HCT116 (cell line): ENCODE measurements at regions not wholly inside any gene's neighbourhood (a gene's known extent, or its start where the extent isn't known, plus 50 kb on each side); places are given as distances from the start of the nearest gene placed in this dataset.

Source experiments
- ATAC-seq: fragments of 200-7000 bp; cut with Tn5 transposase; 2 replicates; pipeline ENCODE4 v1.9.1; 2020; ENCODE audit warnings: mild to moderate bottlenecking, moderate library complexity
- BruUV-seq: library from RNA; stranded (reverse); fragments of 400-500 nt; replicated peaks from 2 replicates; lab custom pipeline; 2021; lab: Mats Ljungman, UMichigan
- CTCF ChIA-PET: fragments of 300-600 bp; sonication (Branson Sonifier 250); formaldehyde crosslinking; loops from one replicate; lab custom pipeline; 2021; ENCODE audit warnings: antibody characterized with exemption; lab: Charles Lee
- POLR2A ChIA-PET: fragments of 300-600, 350-600 bp; sonication (Branson Sonifier 250); formaldehyde crosslinking; loops from one replicate; lab custom pipeline; 2021; ENCODE audit warnings: antibody characterized with exemption; lab: Charles Lee
- RAD21 ChIA-PET, 2 experiments: fragments of 300-600 bp; sonication (Branson Sonifier 250); formaldehyde crosslinking; loops; one replicate each; lab custom pipeline; 2023; ENCODE audit warnings: low total read pairs in 2 of 2; ENCODE audit not compliant: uncharacterized antibody in 2 of 2, unreplicated experiment in 2 of 2, low non-redundant PET in 1 of 2; lab: Charles Lee
- DNase-seq: peaks from one replicate; pipeline ENCODE4 v3.0.0-alpha.2; 2010; ENCODE audit warnings: low read depth, low spot score
- H2AFZ ChIP-seq: fragments of 200-600 bp; shearing (Covaris generic), sonication (generic); 2 replicates; pipeline ENCODE4 v1.6.1; 2017; ENCODE audit warnings: low read depth, mixed run types, mixed read lengths, antibody characterized with exemption, low read length; ENCODE audit not compliant: poor library complexity, severe bottlenecking
- H3K27ac ChIP-seq: 2 replicates; pipeline ENCODE4 v1.5.1; 2012; ENCODE audit warnings: low read depth, low read length
- H3K27me3 ChIP-seq: fragments of 200-600 bp; sonication (generic); 2 replicates; pipeline ENCODE4 v1.6.1; 2016; ENCODE audit warnings: mixed run types, low read length, mixed read lengths; ENCODE audit not compliant: insufficient read depth
- H3K36me3 ChIP-seq, 2 experiments: fragments of 200-500 bp in 1 of 2; fragments of 200-600 bp in 1 of 2; sonication (Bioruptor generic) in 1 of 2; sonication (generic) in 1 of 2; 2 replicates each; pipeline versions ENCODE4 v1.5.1 to v1.6.1; 2014 to 2016; ENCODE audit warnings: low read length in 2 of 2, inconsistent platforms in 1 of 2, mixed read lengths in 1 of 2, mixed run types in 1 of 2; ENCODE audit not compliant: insufficient read depth in 2 of 2, control insufficient read depth in 1 of 2
- H3K4me1 ChIP-seq, 2 experiments: fragments of 200-600 bp in 1 of 2; sonication (generic) in 1 of 2; 2 replicates each; pipeline versions ENCODE4 v1.5.1 to v1.6.1; 2012 to 2017; ENCODE audit warnings: low read length in 2 of 2, inconsistent platforms in 1 of 2, mild to moderate bottlenecking in 1 of 2, mixed read lengths in 1 of 2, mixed run types in 1 of 2, moderate library complexity in 1 of 2; ENCODE audit not compliant: insufficient read depth in 2 of 2, control insufficient read depth in 1 of 2
- H3K4me2 ChIP-seq: fragments of 200-600 bp; sonication (generic); 2 replicates; pipeline ENCODE4 v1.6.1; 2017; ENCODE audit warnings: mixed run types, low read length, mixed read lengths
- H3K4me3 ChIP-seq, 2 experiments: fragments of 200-600 bp in 1 of 2; sonication (generic) in 1 of 2; replicated peaks in 1 of 2; 2 replicates each; pipeline ENCODE4 v1.5.1; 2011 to 2016; ENCODE audit warnings: low read length in 2 of 2, control low read depth in 1 of 2, low read depth in 1 of 2, mild to moderate bottlenecking in 1 of 2, mixed read lengths in 1 of 2, mixed run types in 1 of 2
- H3K79me2 ChIP-seq: fragments of 200-600 bp; sonication (generic); 2 replicates; pipeline ENCODE4 v1.6.1; 2017; ENCODE audit warnings: mild to moderate bottlenecking, mixed run types, low read length, moderate library complexity, mixed read lengths; ENCODE audit not compliant: insufficient read depth
- H3K9ac ChIP-seq: fragments of 200-600 bp; sonication (generic); 2 replicates; pipeline ENCODE4 v1.6.1; 2016; ENCODE audit warnings: low read length, mixed read lengths
- H3K9me2 ChIP-seq: fragments of 200-600 bp; sonication (generic), shearing (Covaris generic); 2 replicates; pipeline ENCODE4 v1.6.1; 2017; ENCODE audit warnings: mixed run types, mild to moderate bottlenecking, moderate library complexity; ENCODE audit not compliant: insufficient read depth
- H3K9me3 ChIP-seq, 2 experiments: fragments of 200-500 bp in 1 of 2; fragments of 200-600 bp in 1 of 2; sonication (Bioruptor generic) in 1 of 2; sonication (generic) in 1 of 2; 2 replicates each; pipeline ENCODE4 v1.6.1; 2014 to 2017; ENCODE audit warnings: low read length in 2 of 2, mixed read lengths in 2 of 2, inconsistent platforms in 1 of 2, low read depth in 1 of 2, mild to moderate bottlenecking in 1 of 2, mixed run types in 1 of 2, moderate library complexity in 1 of 2; ENCODE audit not compliant: control insufficient read depth in 1 of 2, insufficient read depth in 1 of 2
- H4K20me1 ChIP-seq: fragments of 200-600 bp; sonication (generic), shearing (Covaris generic); 2 replicates; pipeline ENCODE4 v1.6.1; 2017; ENCODE audit warnings: mixed run types, mild to moderate bottlenecking, moderate library complexity; ENCODE audit not compliant: insufficient read depth
- EZH2 ChIP-seq: fragments of 200-600 bp; sonication (generic); IDR thresholded peaks from 2 replicates; pipeline ENCODE4 v1.6.1; 2017; ENCODE audit warnings: antibody characterized with exemption, mixed run types
- JUND ChIP-seq: IDR thresholded peaks from 2 replicates; pipeline ENCODE4 v1.6.1; 2012
- POLR2A ChIP-seq: IDR thresholded peaks from 2 replicates; pipeline ENCODE4 v1.7.0; 2011; ENCODE audit warnings: borderline replicate concordance; ENCODE audit not compliant: insufficient read depth, insufficient read length; ENCODE audit errors: extremely low read depth
- RAD21 ChIP-seq: IDR thresholded peaks from 2 replicates; pipeline ENCODE4 v1.6.1; 2012; ENCODE audit warnings: low read depth, mild to moderate bottlenecking
- SIN3A ChIP-seq: IDR thresholded peaks from 2 replicates; pipeline ENCODE4 v1.6.1; 2012; ENCODE audit warnings: low read depth
- ZNF274 ChIP-seq: fragments of 200-500 bp; sonication (Bioruptor generic); IDR thresholded peaks from 2 replicates; pipeline ENCODE4 v1.6.1; 2014; ENCODE audit warnings: mild to moderate bottlenecking, low read depth, low read length, inconsistent platforms
- intact Hi-C: fragments of 100-400 bp; cut with micrococcal nuclease; formaldehyde crosslinking; loops from 2 replicates; pipeline ENCODE4 v1.10.0; 2022
- TF ChIP-seq, protein P1 (sequence below): IDR thresholded peaks from 2 replicates; pipeline ENCODE4 v1.6.1; 2011; ENCODE audit warnings: mild to moderate bottlenecking, low read length, moderate library complexity; ENCODE audit not compliant: insufficient replicate concordance; ENCODE audit errors: extremely low read depth

GRCh38 chr11:130737041-130737830, 179.0 kb downstream of the SNX19 start:
- Histone ChIP-seq H3K4me2 (no peak overlapping the region), H3K27ac (no peak overlapping the region), H3K9ac (no peak overlapping the region), H3K27me3 (no peaks in the 10 kb centered on the region), H3K9me3 (peaks cover 7 to 9% of the 10 kb centered on the region in 2 experiments; a peak in 1 of 4 replicates), H4K20me1 (no peaks in the 10 kb centered on the region), H3K79me2 (no peaks in the 10 kb centered on the region), H3K4me3 (no peak overlapping the region), H3K4me1 (no peaks in the 10 kb centered on the region), H3K36me3 (no peaks in the 10 kb centered on the region), H3K9me2 (no peaks in the 10 kb centered on the region), H2AFZ (no peak overlapping the region)
- no TSS peak for BruUV-seq
- intact Hi-C loops: no loop called here
- TF ChIP-seq RAD21: no peak
- no peak for TF ChIP-seq JUND
- TF ChIP-seq EZH2: no peak
- TF ChIP-seq ZNF274: no peak
- TF ChIP-seq SIN3A: no peak
- TF ChIP-seq, protein P1, sequence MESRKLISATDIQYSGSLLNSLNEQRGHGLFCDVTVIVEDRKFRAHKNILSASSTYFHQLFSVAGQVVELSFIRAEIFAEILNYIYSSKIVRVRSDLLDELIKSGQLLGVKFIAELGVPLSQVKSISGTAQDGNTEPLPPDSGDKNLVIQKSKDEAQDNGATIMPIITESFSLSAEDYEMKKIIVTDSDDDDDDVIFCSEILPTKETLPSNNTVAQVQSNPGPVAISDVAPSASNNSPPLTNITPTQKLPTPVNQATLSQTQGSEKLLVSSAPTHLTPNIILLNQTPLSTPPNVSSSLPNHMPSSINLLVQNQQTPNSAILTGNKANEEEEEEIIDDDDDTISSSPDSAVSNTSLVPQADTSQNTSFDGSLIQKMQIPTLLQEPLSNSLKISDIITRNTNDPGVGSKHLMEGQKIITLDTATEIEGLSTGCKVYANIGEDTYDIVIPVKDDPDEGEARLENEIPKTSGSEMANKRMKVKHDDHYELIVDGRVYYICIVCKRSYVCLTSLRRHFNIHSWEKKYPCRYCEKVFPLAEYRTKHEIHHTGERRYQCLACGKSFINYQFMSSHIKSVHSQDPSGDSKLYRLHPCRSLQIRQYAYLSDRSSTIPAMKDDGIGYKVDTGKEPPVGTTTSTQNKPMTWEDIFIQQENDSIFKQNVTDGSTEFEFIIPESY: no peak
- no peak for TF ChIP-seq POLR2A
- ChIA-PET POLR2A (no interaction called here), CTCF (no interaction called here), RAD21 (no interaction called here)
- ATAC-seq: no peak
- DNase-seq: no peak
